ENCODE measurements at regions not wholly inside any gene's neighbourhood (a gene's known extent, or its start where the extent isn't known, plus 50 kb on each side); places are given as distances from the start of the nearest gene placed in this dataset.

DNA sequence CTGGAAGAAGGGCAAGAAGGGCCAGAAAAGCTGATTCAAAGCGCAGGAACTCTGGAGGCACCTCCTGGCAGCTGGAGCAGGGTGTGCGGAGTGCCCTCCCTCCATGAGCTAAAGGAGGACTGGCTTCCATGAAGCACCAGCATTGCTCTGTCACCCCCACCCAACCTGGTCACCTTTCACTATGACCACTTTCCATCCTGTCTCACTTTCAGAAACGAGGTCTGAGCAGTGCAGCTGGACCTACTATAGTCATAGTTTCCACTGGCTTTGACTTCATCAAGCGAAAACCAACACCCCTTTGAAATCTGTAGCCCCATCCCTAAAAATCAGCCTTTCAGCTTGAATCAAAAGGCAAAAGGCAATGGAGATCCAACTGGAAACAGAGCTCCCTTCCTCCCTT is 84.8 kb upstream of the CACNA1E start:
- TF ChIP-seq, protein P1, sequence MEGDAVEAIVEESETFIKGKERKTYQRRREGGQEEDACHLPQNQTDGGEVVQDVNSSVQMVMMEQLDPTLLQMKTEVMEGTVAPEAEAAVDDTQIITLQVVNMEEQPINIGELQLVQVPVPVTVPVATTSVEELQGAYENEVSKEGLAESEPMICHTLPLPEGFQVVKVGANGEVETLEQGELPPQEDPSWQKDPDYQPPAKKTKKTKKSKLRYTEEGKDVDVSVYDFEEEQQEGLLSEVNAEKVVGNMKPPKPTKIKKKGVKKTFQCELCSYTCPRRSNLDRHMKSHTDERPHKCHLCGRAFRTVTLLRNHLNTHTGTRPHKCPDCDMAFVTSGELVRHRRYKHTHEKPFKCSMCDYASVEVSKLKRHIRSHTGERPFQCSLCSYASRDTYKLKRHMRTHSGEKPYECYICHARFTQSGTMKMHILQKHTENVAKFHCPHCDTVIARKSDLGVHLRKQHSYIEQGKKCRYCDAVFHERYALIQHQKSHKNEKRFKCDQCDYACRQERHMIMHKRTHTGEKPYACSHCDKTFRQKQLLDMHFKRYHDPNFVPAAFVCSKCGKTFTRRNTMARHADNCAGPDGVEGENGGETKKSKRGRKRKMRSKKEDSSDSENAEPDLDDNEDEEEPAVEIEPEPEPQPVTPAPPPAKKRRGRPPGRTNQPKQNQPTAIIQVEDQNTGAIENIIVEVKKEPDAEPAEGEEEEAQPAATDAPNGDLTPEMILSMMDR (IDR thresholded peaks at IDR 0.05), result no peak
- TF ChIP-seq POLR2AphosphoS5 (IDR thresholded peaks at IDR 0.05) (no peak), POLR2A (IDR thresholded peaks at IDR 0.05) (no peak), EP300 (IDR thresholded peaks at IDR 0.05) (no peak)

Data from suprapubic skin (tissue), 4 donors.